Heart left ventricle (tissue), 13 donors: ENCODE measurements at regions not wholly inside any gene's neighbourhood (a gene's known extent, or its start where the extent isn't known, plus 50 kb on each side); places are given as distances from the start of the nearest gene placed in this dataset.

Experiments
- POLR2A ChIP-seq, 2 donors: fragments of 450-650 bp; IDR thresholded peaks; one replicate each; pipeline ENCODE4 v1.6.1; 2017; ENCODE audit warnings: antibody characterized with exemption in 2 of 2, mild to moderate bottlenecking in 2 of 2, moderate library complexity in 2 of 2
- TF ChIP-seq, protein P1 (sequence below), 12 donors: fragments of 200-600 bp; sonication (generic) in 4 of 12; IDR thresholded peaks; one replicate each; pipeline versions ENCODE4 v1.5.0 to v1.8.0; 2018 to 2022; ENCODE audit warnings: antibody characterized with exemption in 12 of 12, mild to moderate bottlenecking in 5 of 12
- donor health status: ischemic (EF 13 %, LVEDD 7.1; RV severe dilation, severe dysfunction).
- donor health status: DM: no; HTN: yes; CAD: no.
- donor health status: DM: no; HTN: no; CAD: no.
- donor health status: ischemic (EF 25% LVEDD 6.9; RV normal size, moderate dysfunction).
- donor health status: ischemic (EF 25% LVEDD 5.7; RV mildly dilated, moderate dysfunction).
- donor health status: ischemic (EF 35%, LVEDD 5.7; RV mildly dilated, moderate dysfunction).
- donor health status: nonischemic (EF 11% LVEDD 7.7; RV severe dilation, severe dysfunction).
- donor health status: DM: yes; HTN: yes; CAD: no.
- donor health status: PGD.
- donor health status: ischemic (EF 29% LVEDD 5.4; RV normal size, mild dysfunction).
- donor health status: nonischemic (EF 23%, LVEDD 6.1; RV moderate dilation, normal function).

- TF ChIP-seq, protein P1, sequence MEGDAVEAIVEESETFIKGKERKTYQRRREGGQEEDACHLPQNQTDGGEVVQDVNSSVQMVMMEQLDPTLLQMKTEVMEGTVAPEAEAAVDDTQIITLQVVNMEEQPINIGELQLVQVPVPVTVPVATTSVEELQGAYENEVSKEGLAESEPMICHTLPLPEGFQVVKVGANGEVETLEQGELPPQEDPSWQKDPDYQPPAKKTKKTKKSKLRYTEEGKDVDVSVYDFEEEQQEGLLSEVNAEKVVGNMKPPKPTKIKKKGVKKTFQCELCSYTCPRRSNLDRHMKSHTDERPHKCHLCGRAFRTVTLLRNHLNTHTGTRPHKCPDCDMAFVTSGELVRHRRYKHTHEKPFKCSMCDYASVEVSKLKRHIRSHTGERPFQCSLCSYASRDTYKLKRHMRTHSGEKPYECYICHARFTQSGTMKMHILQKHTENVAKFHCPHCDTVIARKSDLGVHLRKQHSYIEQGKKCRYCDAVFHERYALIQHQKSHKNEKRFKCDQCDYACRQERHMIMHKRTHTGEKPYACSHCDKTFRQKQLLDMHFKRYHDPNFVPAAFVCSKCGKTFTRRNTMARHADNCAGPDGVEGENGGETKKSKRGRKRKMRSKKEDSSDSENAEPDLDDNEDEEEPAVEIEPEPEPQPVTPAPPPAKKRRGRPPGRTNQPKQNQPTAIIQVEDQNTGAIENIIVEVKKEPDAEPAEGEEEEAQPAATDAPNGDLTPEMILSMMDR (IDR thresholded peaks at IDR 0.05) = no peak
- TF ChIP-seq POLR2A (IDR thresholded peaks at IDR 0.05) = no peak
Measured at GRCh38 chr5:15252331-15252730, 247.6 kb upstream of the FBXL7 start.
